ENCODE measurements at regions not wholly inside any gene's neighbourhood (a gene's known extent, or its start where the extent isn't known, plus 50 kb on each side); places are given as distances from the start of the nearest gene placed in this dataset.

GRCh38 chr4:110815950-110816349, 193.1 kb upstream of the PITX2 start:
- TF ChIP-seq JUN (IDR thresholded peaks at IDR 0.05; ENCODE audit: borderline replicate concordance, insufficient read depth, insufficient read length, low read depth) (no peak), MAX (IDR thresholded peaks at IDR 0.05; ENCODE audit: insufficient read depth, insufficient read length) (no peak), CTCF (IDR thresholded peaks at IDR 0.05; ENCODE audit: extremely low read depth in 1 of 2, insufficient read depth in 1 of 2, low read depth in 1 of 2, low read length in 2 of 2) (no peak), POLR2AphosphoS5 (IDR thresholded peaks at IDR 0.05; ENCODE audit: insufficient read depth, low read depth, low read length) (no peak), POLR2A (IDR thresholded peaks at IDR 0.05; ENCODE audit: low read depth, low read length) (no peak)
- ChIA-PET POLR2A (no interaction called here), CTCF (interaction anchor here (1.8 kb wide), 1 partner anchor 20 kb away, joined by 3 read pairs; no protein-coding TSS in a partner anchor)
- FAIRE-seq (no peak), DNase-seq (ENCODE audit: low read depth, low spot score) (no peak)
- dilution Hi-C loops (cut with MboI; ENCODE audit: extremely low pct_ligation_motif_present, low sequenced_read_pairs) = no loop called here
- no peak overlapping the region for H2AFZ ChIP-seq (ENCODE audit: low read depth, low read length)
- no peak overlapping the region for H3K27ac ChIP-seq (ENCODE audit: insufficient read depth, low read depth, low read length)
- no TSS peak for BruUV-seq (replicated peaks)
- no peak overlapping the region for H3K4me2 ChIP-seq (ENCODE audit: insufficient read depth, low read length)
- H3K9ac ChIP-seq (replicated peaks; ENCODE audit: extremely low read depth, insufficient read depth, low read length) = no peak overlapping the region
- intact Hi-C loops (cut with micrococcal nuclease) = no loop called here
- no peak overlapping the region for H3K4me3 ChIP-seq (replicated peaks in 1 of 3; ENCODE audit: insufficient read depth in 1 of 3, low read depth in 1 of 3, low read length in 3 of 3)
- no peaks in the 10 kb centered on the region for H3K9me1 ChIP-seq (replicated peaks; ENCODE audit: control insufficient read depth, extremely low read depth, insufficient read depth, low read length)
- no peaks in the 10 kb centered on the region for H3K36me3 ChIP-seq (ENCODE audit: control insufficient read depth in 2 of 2, extremely low read depth in 1 of 2, insufficient read depth in 2 of 2, low read length in 2 of 2)
- no peaks in the 10 kb centered on the region for H3K9me3 ChIP-seq (replicated peaks; ENCODE audit: control insufficient read depth, insufficient read depth, low read length)
- no peaks in the 10 kb centered on the region for H4K20me1 ChIP-seq (replicated peaks; ENCODE audit: control insufficient read depth, extremely low read depth, insufficient read depth, low read length)
- H3K79me2 ChIP-seq (ENCODE audit: control insufficient read depth, insufficient read depth, low read length) = no peaks in the 10 kb centered on the region
- no peaks in the 10 kb centered on the region for H3K4me1 ChIP-seq (ENCODE audit: control insufficient read depth, extremely low read depth, insufficient read depth, low read length)
- no peaks in the 10 kb centered on the region for H3K27me3 ChIP-seq (ENCODE audit: control insufficient read depth in 2 of 2, insufficient read depth in 2 of 2, low read length in 2 of 2)

GRCh38 chr4:110816367-110816766, 193.5 kb upstream of the PITX2 start:
- dilution Hi-C loops (cut with MboI; ENCODE audit: extremely low pct_ligation_motif_present, low sequenced_read_pairs) = no loop called here
- FAIRE-seq = no peak
- DNase-seq (ENCODE audit: low read depth, low spot score) = no peak
- Histone ChIP-seq H3K4me3 (replicated peaks in 1 of 3; ENCODE audit: insufficient read depth in 1 of 3, low read depth in 1 of 3, low read length in 3 of 3) (no peak overlapping the region), H2AFZ (ENCODE audit: low read depth, low read length) (no peak overlapping the region), H3K79me2 (ENCODE audit: control insufficient read depth, insufficient read depth, low read length) (no peaks in the 10 kb centered on the region), H3K9ac (replicated peaks; ENCODE audit: extremely low read depth, insufficient read depth, low read length) (no peak overlapping the region), H3K4me1 (ENCODE audit: control insufficient read depth, extremely low read depth, insufficient read depth, low read length) (no peaks in the 10 kb centered on the region), H3K4me2 (ENCODE audit: insufficient read depth, low read length) (no peak overlapping the region), H3K27me3 (ENCODE audit: control insufficient read depth in 2 of 2, insufficient read depth in 2 of 2, low read length in 2 of 2) (no peaks in the 10 kb centered on the region), H3K9me1 (replicated peaks; ENCODE audit: control insufficient read depth, extremely low read depth, insufficient read depth, low read length) (no peaks in the 10 kb centered on the region), H3K36me3 (ENCODE audit: control insufficient read depth in 2 of 2, extremely low read depth in 1 of 2, insufficient read depth in 2 of 2, low read length in 2 of 2) (no peaks in the 10 kb centered on the region), H3K9me3 (replicated peaks; ENCODE audit: control insufficient read depth, insufficient read depth, low read length) (no peaks in the 10 kb centered on the region), H3K27ac (ENCODE audit: insufficient read depth, low read depth, low read length) (no peak overlapping the region), H4K20me1 (replicated peaks; ENCODE audit: control insufficient read depth, extremely low read depth, insufficient read depth, low read length) (no peaks in the 10 kb centered on the region)
- POLR2A ChIA-PET = no interaction called here
- intact Hi-C loops (cut with micrococcal nuclease) = no loop called here
- BruUV-seq (replicated peaks) = no TSS peak
- TF ChIP-seq JUN (IDR thresholded peaks at IDR 0.05; ENCODE audit: borderline replicate concordance, insufficient read depth, insufficient read length, low read depth) (no peak), FOS (IDR thresholded peaks at IDR 0.05; ENCODE audit: borderline replicate concordance, insufficient read depth, low read length) (no peak), MYC (IDR thresholded peaks at IDR 0.05; ENCODE audit: low read depth, low read length) (no peak), POLR2A (IDR thresholded peaks at IDR 0.05; ENCODE audit: low read depth, low read length) (no peak), EZH2 (IDR thresholded peaks at IDR 0.05; ENCODE audit: borderline replicate concordance, low read depth, low read length, severe bottlenecking) (no peak), MAX (IDR thresholded peaks at IDR 0.05; ENCODE audit: insufficient read depth, insufficient read length) (no peak), CTCF (IDR thresholded peaks at IDR 0.05; ENCODE audit: extremely low read depth in 1 of 2, insufficient read depth in 1 of 2, low read depth in 1 of 2, low read length in 2 of 2) (no peak), GATA2 (IDR thresholded peaks at IDR 0.05; ENCODE audit: insufficient read depth, insufficient read length, low read depth, low read length) (no peak), POLR2AphosphoS5 (IDR thresholded peaks at IDR 0.05; ENCODE audit: insufficient read depth, low read depth, low read length) (no peak)
- CTCF ChIA-PET = interaction anchor here (1.8 kb wide), 1 partner anchor 20 kb away, joined by 3 read pairs; no protein-coding TSS in a partner anchor

All from endothelial cell of umbilical vein (primary cell).